ENCODE measurements at regions not wholly inside any gene's neighbourhood (a gene's known extent, or its start where the extent isn't known, plus 50 kb on each side); places are given as distances from the start of the nearest gene placed in this dataset.

GRCh38 chr12:92505254-92506231 lies 197.2 kb upstream of the PLEKHG7 start:
- H3K27me3 Mint-ChIP-seq (ENCODE audit: low read depth): no peaks in the 10 kb centered on the region
- H3K4me1 Mint-ChIP-seq (ENCODE audit: low read depth): peaks cover 54% of the 10 kb centered on the region
- peak; percentile 57 for DNase-seq
- peak; percentile 56 to 74 for ATAC-seq
- peaks cover 10% of the 10 kb centered on the region for H3K9me3 Mint-ChIP-seq
- H3K36me3 Mint-ChIP-seq (ENCODE audit: insufficient read depth): no peaks in the 10 kb centered on the region
- H3K4me3 Mint-ChIP-seq: peak overlapping the region; percentile 78

GRCh38 chr12:92504594-92504981 lies 198.2 kb upstream of the PLEKHG7 start:
- Mint-ChIP-seq H3K27me3 (ENCODE audit: low read depth) (no peaks in the 10 kb centered on the region), H3K4me3 (peak overlapping the region; percentile 10), H3K9me3 (peaks cover 5% of the 10 kb centered on the region), H3K4me1 (ENCODE audit: low read depth) (peaks cover 54% of the 10 kb centered on the region), H3K36me3 (ENCODE audit: insufficient read depth) (no peaks in the 10 kb centered on the region)
- ATAC-seq (no peak), DNase-seq (no peak)

- Mint-ChIP-seq H3K4me1 (ENCODE audit: low read depth) (peaks cover 54% of the 10 kb centered on the region), H3K9me3 (peaks cover 5% of the 10 kb centered on the region), H3K27me3 (ENCODE audit: low read depth) (no peaks in the 10 kb centered on the region), H3K36me3 (ENCODE audit: insufficient read depth) (no peaks in the 10 kb centered on the region), H3K4me3 (no peak overlapping the region)
- DNase-seq: no peak
- no peak for ATAC-seq
Measured at GRCh38 chr12:92503971-92504593, 198.7 kb upstream of the PLEKHG7 start.

GRCh38 chr12:92503029-92503931 lies 199.5 kb upstream of the PLEKHG7 start:
- Mint-ChIP-seq H3K4me3 (peak overlapping the region; percentile 37), H3K27me3 (ENCODE audit: low read depth) (no peaks in the 10 kb centered on the region), H3K9me3 (peaks cover 5% of the 10 kb centered on the region), H3K4me1 (ENCODE audit: low read depth) (peaks cover 54% of the 10 kb centered on the region), H3K36me3 (ENCODE audit: insufficient read depth) (no peaks in the 10 kb centered on the region)
- DNase-seq: no peak
- peak; percentile 51 to 54 for ATAC-seq

GRCh38 chr12:92502417-92503028 lies 200.3 kb upstream of the PLEKHG7 start:
- Mint-ChIP-seq H3K9me3 (peaks cover 5% of the 10 kb centered on the region), H3K4me3 (peak overlapping the region; percentile 37)
- ATAC-seq: peak; percentile 33 to 61

GRCh38 chr12:92496790-92497189 lies 206.0 kb upstream of the PLEKHG7 start:
- Mint-ChIP-seq H3K36me3 (ENCODE audit: insufficient read depth) (no peaks in the 10 kb centered on the region), H3K4me1 (ENCODE audit: low read depth) (peaks cover 22% of the 10 kb centered on the region), H3K4me3 (no peak overlapping the region), H3K9me3 (peaks cover 6% of the 10 kb centered on the region), H3K27me3 (ENCODE audit: low read depth) (no peaks in the 10 kb centered on the region)
- DNase-seq (no peak), ATAC-seq (no peak)

More at GRCh38 chr12:92502417-92503028, 200.3 kb upstream of the PLEKHG7 start:
- peaks cover 54% of the 10 kb centered on the region for H3K4me1 Mint-ChIP-seq (ENCODE audit: low read depth)
- H3K27me3 Mint-ChIP-seq (ENCODE audit: low read depth): no peaks in the 10 kb centered on the region
- H3K36me3 Mint-ChIP-seq (ENCODE audit: insufficient read depth): no peaks in the 10 kb centered on the region
- no peak for DNase-seq

GRCh38 chr12:92495108-92495507 lies 207.7 kb upstream of the PLEKHG7 start:
- H3K27me3 Mint-ChIP-seq (ENCODE audit: low read depth): no peaks in the 10 kb centered on the region
- DNase-seq: no peak
- H3K36me3 Mint-ChIP-seq (ENCODE audit: insufficient read depth): peaks cover 1% of the 10 kb centered on the region

GRCh38 chr12:92493816-92494215 lies 209.0 kb upstream of the PLEKHG7 start:
- DNase-seq: no peak
- Mint-ChIP-seq H3K4me1 (ENCODE audit: low read depth) (peaks cover 22% of the 10 kb centered on the region), H3K9me3 (peaks cover 10% of the 10 kb centered on the region), H3K36me3 (ENCODE audit: insufficient read depth) (peaks cover 1% of the 10 kb centered on the region), H3K4me3 (no peak overlapping the region), H3K27me3 (ENCODE audit: low read depth) (no peaks in the 10 kb centered on the region)
- ATAC-seq: no peak

More at GRCh38 chr12:92495108-92495507, 207.7 kb upstream of the PLEKHG7 start:
- Mint-ChIP-seq H3K4me3 (no peak overlapping the region), H3K9me3 (peaks cover 10% of the 10 kb centered on the region), H3K4me1 (ENCODE audit: low read depth) (peaks cover 19% of the 10 kb centered on the region)
- ATAC-seq: no peak

GRCh38 chr12:92492995-92493394 lies 209.8 kb upstream of the PLEKHG7 start:
- ATAC-seq (no peak), DNase-seq (no peak)
- peaks cover 26% of the 10 kb centered on the region for H3K4me1 Mint-ChIP-seq (ENCODE audit: low read depth)
- H3K27me3 Mint-ChIP-seq (ENCODE audit: low read depth): no peaks in the 10 kb centered on the region
- peaks cover 10% of the 10 kb centered on the region for H3K9me3 Mint-ChIP-seq
- peaks cover 1% of the 10 kb centered on the region for H3K36me3 Mint-ChIP-seq (ENCODE audit: insufficient read depth)
- H3K4me3 Mint-ChIP-seq: no peak overlapping the region

GRCh38 chr12:92492291-92492690 lies 210.5 kb upstream of the PLEKHG7 start:
- no peak for ATAC-seq
- Mint-ChIP-seq H3K4me1 (ENCODE audit: low read depth) (peaks cover 26% of the 10 kb centered on the region), H3K9me3 (peaks cover 10% of the 10 kb centered on the region), H3K27me3 (ENCODE audit: low read depth) (no peaks in the 10 kb centered on the region), H3K4me3 (no peak overlapping the region), H3K36me3 (ENCODE audit: insufficient read depth) (peaks cover 1% of the 10 kb centered on the region)
- no peak for DNase-seq

- H3K27me3 Mint-ChIP-seq (ENCODE audit: low read depth): no peaks in the 10 kb centered on the region
- H3K4me1 Mint-ChIP-seq (ENCODE audit: low read depth): peaks cover 35% of the 10 kb centered on the region
- H3K4me3 Mint-ChIP-seq: no peak overlapping the region
- DNase-seq (no peak), ATAC-seq (no peak)
- peaks cover 1% of the 10 kb centered on the region for H3K36me3 Mint-ChIP-seq (ENCODE audit: insufficient read depth)
- peaks cover 10% of the 10 kb centered on the region for H3K9me3 Mint-ChIP-seq
Measured at GRCh38 chr12:92489781-92490180, 213.0 kb upstream of the PLEKHG7 start.

- ATAC-seq (peak in 1 of 2 donors; percentile 32), DNase-seq (no peak)
- H3K4me3 Mint-ChIP-seq: no peak overlapping the region
- peaks cover 30% of the 10 kb centered on the region for H3K4me1 Mint-ChIP-seq (ENCODE audit: low read depth)
- no peaks in the 10 kb centered on the region for H3K27me3 Mint-ChIP-seq (ENCODE audit: low read depth)
- H3K9me3 Mint-ChIP-seq: peaks cover 10% of the 10 kb centered on the region
- H3K36me3 Mint-ChIP-seq (ENCODE audit: insufficient read depth): peaks cover 1% of the 10 kb centered on the region
Measured at GRCh38 chr12:92488735-92489134, 214.1 kb upstream of the PLEKHG7 start.

- no peak for DNase-seq
- H3K36me3 Mint-ChIP-seq (ENCODE audit: insufficient read depth): peaks cover 1% of the 10 kb centered on the region
- H3K27me3 Mint-ChIP-seq (ENCODE audit: low read depth): no peaks in the 10 kb centered on the region
- H3K9me3 Mint-ChIP-seq: peaks cover 7% of the 10 kb centered on the region
- H3K4me1 Mint-ChIP-seq (ENCODE audit: low read depth): peaks cover 26% of the 10 kb centered on the region
- ATAC-seq: no peak
- H3K4me3 Mint-ChIP-seq: no peak overlapping the region
Measured at GRCh38 chr12:92487138-92487485, 215.7 kb upstream of the PLEKHG7 start.

Data from activated T-cell treated with anti-CD3 and anti-CD28 coated beads, Interleukin-2, amount 50 U/mL, for 4 hours (primary cell).